WERI-Rb-1 (cell line): ENCODE measurements at regions not wholly inside any gene's neighbourhood (a gene's known extent, or its start where the extent isn't known, plus 50 kb on each side); places are given as distances from the start of the nearest gene placed in this dataset.

Source experiments
- DNase-seq: peaks from one replicate; pipeline ENCODE4 v3.0.0-alpha.2; 2020
- H3K27ac ChIP-seq: fragments of 250-450 bp; sonication (Bioruptor Pico); 2 replicates; pipeline ENCODE4 v1.5.1; 2020; ENCODE audit warnings: mild to moderate bottlenecking, moderate library complexity
- H3K27me3 ChIP-seq: fragments of 250-450 bp; sonication (Bioruptor Pico); 2 replicates; pipeline ENCODE4 v1.5.1; 2021; ENCODE audit warnings: mild to moderate bottlenecking, low read depth, moderate library complexity; ENCODE audit not compliant: insufficient read depth, severe bottlenecking
- H3K36me3 ChIP-seq: fragments of 250-450 bp; sonication (Bioruptor Pico); 2 replicates; pipeline ENCODE4 v1.5.1; 2020; ENCODE audit warnings: mild to moderate bottlenecking, moderate library complexity
- H3K4me3 ChIP-seq: 2 replicates; pipeline ENCODE4 v1.5.1; 2011; ENCODE audit warnings: low read depth, mild to moderate bottlenecking, control low read depth, low read length
- H3K9me3 ChIP-seq: fragments of 250-450 bp; sonication (Bioruptor Pico); 2 replicates; pipeline ENCODE4 v1.5.1; 2021; ENCODE audit warnings: mild to moderate bottlenecking, moderate library complexity; ENCODE audit not compliant: severe bottlenecking
- CTCF ChIP-seq: IDR thresholded peaks from 2 replicates; pipeline ENCODE4 v1.5.1; 2011; ENCODE audit warnings: low read depth, mild to moderate bottlenecking, control low read depth, inconsistent platforms, low read length

DNA sequence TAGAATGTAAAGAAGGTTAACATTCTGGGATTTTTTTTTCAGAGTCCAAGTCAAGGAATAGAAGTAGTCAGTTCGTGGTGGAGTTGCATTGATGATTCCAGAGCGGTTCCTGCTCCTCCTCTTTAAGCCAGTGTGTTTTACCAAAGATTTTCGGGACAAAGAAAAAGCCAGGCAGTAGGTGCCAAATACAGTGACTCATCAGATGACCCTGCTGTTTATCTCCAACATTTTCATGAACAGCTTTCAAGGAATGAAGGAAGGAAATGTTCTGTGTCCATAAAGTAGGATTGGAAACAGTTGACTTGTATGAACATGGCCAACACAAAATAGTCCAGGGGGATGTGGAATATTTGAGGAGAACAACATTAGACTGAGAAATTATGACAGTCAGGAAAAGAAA, 142.4 kb upstream of the TMC3 start:
- no peak for TF ChIP-seq CTCF
- no peaks in the 10 kb centered on the region for H3K9me3 ChIP-seq
- DNase-seq: no peak
- H3K36me3 ChIP-seq: no peaks in the 10 kb centered on the region
- no peak overlapping the region for H3K4me3 ChIP-seq
- H3K27ac ChIP-seq: no peak overlapping the region
- H3K27me3 ChIP-seq: no peaks in the 10 kb centered on the region

DNA sequence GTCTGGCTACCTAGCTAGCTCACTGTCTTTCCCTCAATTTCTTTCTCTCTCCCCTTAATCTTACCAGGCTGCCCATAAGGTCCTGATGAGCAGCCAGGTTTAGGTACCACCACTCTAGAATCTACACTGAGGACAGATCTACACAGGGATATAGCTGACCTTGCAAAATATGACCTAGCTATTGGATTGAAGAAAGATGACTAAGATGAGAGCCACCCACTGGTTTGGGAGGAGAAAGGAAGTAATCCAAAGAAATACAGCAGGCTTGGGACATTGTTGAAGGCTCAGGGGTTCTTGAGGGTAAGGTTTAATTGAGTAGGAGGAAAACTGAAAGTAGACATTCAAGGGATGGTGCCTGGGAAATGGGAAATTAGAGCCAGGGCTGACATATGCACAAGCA, 142.0 kb upstream of the TMC3 start:
- no peaks in the 10 kb centered on the region for H3K36me3 ChIP-seq
- H3K9me3 ChIP-seq: no peaks in the 10 kb centered on the region
- no peak for TF ChIP-seq CTCF
- H3K27me3 ChIP-seq: no peaks in the 10 kb centered on the region
- DNase-seq: no peak
- H3K4me3 ChIP-seq: no peak overlapping the region
- H3K27ac ChIP-seq: no peak overlapping the region

DNA sequence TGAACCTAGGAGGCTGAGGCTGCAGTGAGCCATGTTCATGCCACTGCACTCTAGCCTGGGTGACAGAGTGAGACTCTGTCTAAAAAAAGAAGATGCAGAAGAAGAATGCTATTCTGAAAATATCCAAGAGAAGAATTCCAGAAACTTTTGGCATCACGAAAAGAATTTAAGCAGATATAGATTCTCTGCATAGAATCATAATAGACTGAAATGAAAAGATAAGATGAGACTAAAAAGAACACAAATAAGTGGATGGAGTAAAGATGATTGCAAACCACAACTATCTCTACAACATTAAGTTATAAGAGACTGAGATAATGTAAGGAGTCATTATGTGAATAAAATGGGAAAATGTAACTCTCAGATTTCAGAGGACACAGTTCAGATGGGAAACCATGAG, 140.7 kb upstream of the TMC3 start:
- H3K4me3 ChIP-seq: no peak overlapping the region
- DNase-seq: no peak
- H3K27ac ChIP-seq: no peak overlapping the region
- H3K9me3 ChIP-seq: no peaks in the 10 kb centered on the region
- H3K36me3 ChIP-seq: no peaks in the 10 kb centered on the region
- TF ChIP-seq CTCF: no peak
- no peaks in the 10 kb centered on the region for H3K27me3 ChIP-seq

GRCh38 chr15:81511138-81511537, 137.1 kb upstream of the TMC3 start:
- Histone ChIP-seq H3K4me3 (no peak overlapping the region), H3K27ac (no peak overlapping the region), H3K27me3 (no peaks in the 10 kb centered on the region), H3K36me3 (no peaks in the 10 kb centered on the region), H3K9me3 (no peaks in the 10 kb centered on the region)
- no peak for DNase-seq
- no peak for TF ChIP-seq CTCF

- no peak for DNase-seq
- no peak for TF ChIP-seq CTCF
- H3K9me3 ChIP-seq: no peaks in the 10 kb centered on the region
- no peak overlapping the region for H3K27ac ChIP-seq
- H3K4me3 ChIP-seq: no peak overlapping the region
- no peaks in the 10 kb centered on the region for H3K36me3 ChIP-seq
- no peaks in the 10 kb centered on the region for H3K27me3 ChIP-seq
Measured at GRCh38 chr15:81507831-81508230, 133.8 kb upstream of the TMC3 start.

- Histone ChIP-seq H3K27ac (no peak overlapping the region), H3K4me3 (no peak overlapping the region), H3K27me3 (no peaks in the 10 kb centered on the region), H3K36me3 (no peaks in the 10 kb centered on the region), H3K9me3 (no peaks in the 10 kb centered on the region)
- no peak for TF ChIP-seq CTCF
- DNase-seq: no peak
Measured at GRCh38 chr15:81506936-81507335, 132.9 kb upstream of the TMC3 start.
